GM12872 (cell line): ENCODE measurements at regions not wholly inside any gene's neighbourhood (a gene's known extent, or its start where the extent isn't known, plus 50 kb on each side); places are given as distances from the start of the nearest gene placed in this dataset.

Experiments used
- CTCF ChIP-seq: IDR thresholded peaks from 3 replicates; pipeline ENCODE4 v1.5.1; 2011; ENCODE audit warnings: low read depth, mild to moderate bottlenecking, low read length, moderate library complexity; ENCODE audit not compliant: insufficient read depth

GRCh38 chr6:167766986-167767714 lies 59.6 kb upstream of the AFDN start:
- TF ChIP-seq CTCF = no peak

- no peak for TF ChIP-seq CTCF
These were observed 59.0 kb upstream of the AFDN start for GRCh38 chr6:167767715-167768107.

GRCh38 chr6:167768471-167769215 lies 58.1 kb upstream of the AFDN start:
- TF ChIP-seq CTCF = no peak

- TF ChIP-seq CTCF = no peak
These were observed 57.1 kb upstream of the AFDN start for GRCh38 chr6:167769408-167770190.

- TF ChIP-seq CTCF = no peak
These were observed 56.3 kb upstream of the AFDN start for GRCh38 chr6:167770291-167770955.

GRCh38 chr6:167774881-167775280 lies 51.8 kb upstream of the AFDN start:
- TF ChIP-seq CTCF = no peak
